Spleen (tissue), 11 donors: ENCODE measurements at regions not wholly inside any gene's neighbourhood (a gene's known extent, or its start where the extent isn't known, plus 50 kb on each side); places are given as distances from the start of the nearest gene placed in this dataset.
"Not testable (repeated sequence)": the region's sequence is repeated elsewhere in the genome, so short reads cannot be mapped to it uniquely, and the experiment has no call there.

Experiments
- DNase-seq: peaks from one replicate; pipeline ENCODE4 v3.0.0-alpha.2; 2020
- H3K27ac ChIP-seq, 8 donors: fragments of 200-600 bp; sonication (generic) in 7 of 8; 1 replicate in 4 of 8; 2 replicates in 4 of 8; pipeline versions ENCODE4 v1.5.0 to v1.8.0; 2016 to 2021; ENCODE audit warnings: inconsistent platforms in 4 of 8, mild to moderate bottlenecking in 4 of 8, moderate library complexity in 1 of 8
- H3K27me3 ChIP-seq, 7 donors: fragments of 200-600 bp; sonication (generic) in 6 of 7; replicated peaks in 1 of 7; 1 replicate in 4 of 7; 2 replicates in 3 of 7; pipeline versions ENCODE4 v1.5.0 to v1.8.0; 2016 to 2021; ENCODE audit warnings: inconsistent platforms in 3 of 7, mild to moderate bottlenecking in 1 of 7
- H3K36me3 ChIP-seq, 6 donors: fragments of 200-600 bp; sonication (generic) in 5 of 6; 1 replicate in 4 of 6; 2 replicates in 2 of 6; pipeline versions ENCODE4 v1.5.0 to v1.8.0; 2016 to 2021; ENCODE audit warnings: inconsistent platforms in 2 of 6
- H3K4me1 ChIP-seq, 6 donors: fragments of 200-600 bp; sonication (generic) in 5 of 6; 1 replicate in 3 of 6; 2 replicates in 3 of 6; pipeline versions ENCODE4 v1.5.0 to v1.8.0; 2016 to 2021; ENCODE audit warnings: inconsistent platforms in 3 of 6
- H3K4me3 ChIP-seq, 8 donors: fragments of 200-600 bp; sonication (generic) in 7 of 8; 1 replicate in 4 of 8; 2 replicates in 4 of 8; pipeline versions ENCODE4 v1.5.0 to v1.8.0; 2016 to 2021; ENCODE audit warnings: inconsistent platforms in 4 of 8, mild to moderate bottlenecking in 4 of 8, moderate library complexity in 2 of 8
- H3K9me3 ChIP-seq, 8 donors: fragments of 200-600 bp; sonication (generic) in 7 of 8; 1 replicate in 4 of 8; 2 replicates in 4 of 8; pipeline versions ENCODE4 v1.5.0 to v1.8.0; 2016 to 2021; ENCODE audit warnings: inconsistent platforms in 4 of 8
- CTCF ChIP-seq, 11 experiments: fragments of 200-600 bp in 7 of 11; fragments of 450-650 bp in 4 of 11; sonication (generic) in 4 of 11; IDR thresholded peaks in 8 of 11; conservative IDR thresholded peaks in 3 of 11; 1 replicate in 7 of 11; 2 replicates in 4 of 11; pipeline versions ENCODE4 v1.4.0 to v1.8.0; 2016 to 2021; ENCODE audit warnings: antibody characterized with exemption in 11 of 11, inconsistent platforms in 4 of 11, mild to moderate bottlenecking in 1 of 11
- POLR2A ChIP-seq, 3 donors: fragments of 450-650 bp; IDR thresholded peaks; one replicate each; pipeline ENCODE4 v1.5.1; 2017; ENCODE audit warnings: antibody characterized with exemption in 3 of 3, mild to moderate bottlenecking in 1 of 3
- POLR2AphosphoS5 ChIP-seq, 3 donors: sonication (generic); formaldehyde crosslinking; IDR thresholded peaks; one replicate each; pipeline ENCODE4 v1.5.1; 2017; ENCODE audit warnings: antibody characterized with exemption in 3 of 3
- whole genome bisulfite sequencing, 5 donors: extraction: QIAGEN DNeasy Blood & Tissue Kit in 3 of 5; methylation state at CpG; one replicate each; pipeline versions ENCODE4 v1.1.5 to v1.1.7; 2013 to 2018; 5-methylcytosine and 5-hydroxymethylcytosine counted together
- intact Hi-C: fragments of 100-400 bp; cut with DNase I; formaldehyde crosslinking; loops from one replicate; pipeline ENCODE4 v1.15.0; 2023; ENCODE audit warnings: low total_unique reads
- donor health status: healthy with polysubstance abuse.
- donor health status: DM: no; HTN: no; CAD: no; lungs with moderate emphysema.
- donor health status: DM: no; HTN: no; CAD: no.
- donor health status: Bipolar disorder and iron deficiency.
- donor health status: healthy.
- donor health status: DM: no; HTN: no; CAD: no.
- donor health status: DM: yes; HTN: yes; CAD: no.

GRCh38 chr14:82798276-82798675, 1264.6 kb upstream of the SEL1L start:
- Histone ChIP-seq H3K4me3 (no peak overlapping the region), H3K9me3 (peaks cover 0 to 12% (median 0%) of the 10 kb centered on the region in 8 donors), H3K27me3 (no peaks in the 10 kb centered on the region), H3K27ac (no peak overlapping the region), H3K36me3 (no peaks in the 10 kb centered on the region), H3K4me1 (no peaks in the 10 kb centered on the region)
- no peak for DNase-seq
- intact Hi-C loops, result no loop called here
- TF ChIP-seq POLR2AphosphoS5 (IDR thresholded peaks at IDR 0.05) (no peak), CTCF (IDR thresholded peaks at IDR 0.05 in 8 of 11, conservative IDR thresholded peaks at IDR 0.05 in 3 of 11) (no peak), POLR2A (IDR thresholded peaks at IDR 0.05) (no peak)
- WGBS, 5 donors, result 60 to 80% (median 69%) methylated on average over 1 of the region's 1 CpG

GRCh38 chr14:82805892-82806825, 1272.5 kb upstream of the SEL1L start:
- H3K36me3 ChIP-seq, result no peaks in the 10 kb centered on the region
- intact Hi-C loops, result no loop called here
- DNase-seq, result no peak
- H3K4me3 ChIP-seq, result no peak overlapping the region
- H3K27ac ChIP-seq, result no peak overlapping the region
- peaks cover 0 to 12% (median 0%) of the 10 kb centered on the region in 8 donors for H3K9me3 ChIP-seq
- no peak for TF ChIP-seq POLR2A (IDR thresholded peaks at IDR 0.05)
- no peak for TF ChIP-seq POLR2AphosphoS5 (IDR thresholded peaks at IDR 0.05)
- TF ChIP-seq CTCF (IDR thresholded peaks at IDR 0.05 in 8 of 11, conservative IDR thresholded peaks at IDR 0.05 in 3 of 11), result no peak
- H3K4me1 ChIP-seq, result no peaks in the 10 kb centered on the region
- H3K27me3 ChIP-seq, result no peaks in the 10 kb centered on the region
- 62 to 73% (median 63%) methylated on average over 7 of the region's 7 CpGs for WGBS, 5 donors

GRCh38 chr14:82811246-82811645, 1277.6 kb upstream of the SEL1L start:
- Histone ChIP-seq H3K27ac (no peak overlapping the region), H3K27me3 (no peaks in the 10 kb centered on the region), H3K4me1 (no peaks in the 10 kb centered on the region), H3K4me3 (no peak overlapping the region), H3K9me3 (peaks cover 0 to 27% (median 7%) of the 10 kb centered on the region in 8 donors), H3K36me3 (no peaks in the 10 kb centered on the region)
- no peak for DNase-seq
- 79 to 89% (median 88%) methylated on average over 2 of the region's 2 CpGs for WGBS, 5 donors
- intact Hi-C loops, result no loop called here
- TF ChIP-seq CTCF (IDR thresholded peaks at IDR 0.05 in 8 of 11, conservative IDR thresholded peaks at IDR 0.05 in 3 of 11), result no peak
- no peak for TF ChIP-seq POLR2A (IDR thresholded peaks at IDR 0.05)
- no peak for TF ChIP-seq POLR2AphosphoS5 (IDR thresholded peaks at IDR 0.05)

DNA sequence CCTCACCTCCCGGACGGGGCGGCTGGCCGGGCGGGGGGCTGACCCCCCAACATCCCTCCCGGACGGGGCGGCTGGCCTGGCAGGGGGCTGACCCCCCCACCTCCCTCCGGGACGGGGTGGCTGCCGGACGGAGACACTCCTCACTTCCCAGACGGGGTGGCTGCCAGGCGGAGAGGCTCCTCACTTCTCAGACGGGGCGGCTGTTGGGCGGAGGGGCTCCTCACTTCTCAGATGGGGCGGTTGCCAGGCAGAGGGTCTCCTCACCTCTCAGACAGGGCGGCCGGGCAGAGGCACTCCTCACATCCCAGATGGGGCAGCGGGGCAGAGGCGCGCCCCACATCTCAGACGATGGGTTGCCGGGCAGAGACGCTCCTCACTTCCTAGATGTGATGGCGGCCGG, 1280.7 kb upstream of the SEL1L start:
- WGBS, 5 donors, result 91 to 100% (median 95%) methylated on average over 11 to 28 of the region's 28 CpGs
- H3K27ac ChIP-seq, intact Hi-C loops, H3K36me3 ChIP-seq, H3K4me1 ChIP-seq, H3K27me3 ChIP-seq, H3K4me3 ChIP-seq: not testable (repeated sequence)
- DNase-seq, result peak; percentile 63
- H3K9me3 ChIP-seq, result peaks cover 0 to 27% (median 7%) of the 10 kb centered on the region in 8 donors
